ENCODE measurements at regions not wholly inside any gene's neighbourhood (a gene's known extent, or its start where the extent isn't known, plus 50 kb on each side); places are given as distances from the start of the nearest gene placed in this dataset.
"Not testable (repeated sequence)": the region's sequence is repeated elsewhere in the genome, so short reads cannot be mapped to it uniquely, and the experiment has no call there.

- DNase-seq, result no peak
Observed at GRCh38 chr1:4121834-4122512, 221.9 kb upstream of the C1orf174 start.

- no peak for DNase-seq
Observed at GRCh38 chr1:4122513-4123160, 222.6 kb upstream of the C1orf174 start.

GRCh38 chr1:4124631-4125145, 224.6 kb upstream of the C1orf174 start:
- no peak for DNase-seq

GRCh38 chr1:4126251-4126650, 226.2 kb upstream of the C1orf174 start:
- DNase-seq, result no peak

GRCh38 chr1:4126731-4127591, 226.9 kb upstream of the C1orf174 start:
- no peak for DNase-seq

- no peak for DNase-seq
Observed at GRCh38 chr1:4127592-4128140, 227.6 kb upstream of the C1orf174 start.

- DNase-seq, result no peak
Observed at GRCh38 chr1:4128616-4129015, 228.5 kb upstream of the C1orf174 start.

- no peak for DNase-seq
Observed at GRCh38 chr1:4129693-4130092, 229.6 kb upstream of the C1orf174 start.

- DNase-seq, result no peak
Observed at GRCh38 chr1:4130096-4130495, 230.0 kb upstream of the C1orf174 start.

GRCh38 chr1:4131734-4132133, 231.7 kb upstream of the C1orf174 start:
- DNase-seq, result no peak

- DNase-seq, result no peak
Observed at GRCh38 chr1:4132352-4133296, 232.6 kb upstream of the C1orf174 start.

- no peak for DNase-seq
Observed at GRCh38 chr1:4133297-4133938, 233.3 kb upstream of the C1orf174 start.

- DNase-seq, result no peak
Observed at GRCh38 chr1:4133939-4134321, 233.9 kb upstream of the C1orf174 start.

- DNase-seq, result not testable (repeated sequence)
Observed at GRCh38 chr1:4135853-4136252, 235.8 kb upstream of the C1orf174 start.

- no peak for DNase-seq
Observed at GRCh38 chr1:4137621-4138415, 237.7 kb upstream of the C1orf174 start.

- no peak for DNase-seq
Observed at GRCh38 chr1:4139646-4140045, 239.6 kb upstream of the C1orf174 start.

GRCh38 chr1:4140241-4140640, 240.2 kb upstream of the C1orf174 start:
- no peak for DNase-seq

- no peak for DNase-seq
Observed at GRCh38 chr1:4140821-4141220, 240.7 kb upstream of the C1orf174 start.

- no peak for DNase-seq
Observed at GRCh38 chr1:4144349-4144971, 244.4 kb upstream of the C1orf174 start.

- DNase-seq, result no peak
Observed at GRCh38 chr1:4146101-4146500, 246.0 kb upstream of the C1orf174 start.

Data from suppressor macrophage (primary cell).